CD14-positive monocyte (primary cell): ENCODE measurements at regions not wholly inside any gene's neighbourhood (a gene's known extent, or its start where the extent isn't known, plus 50 kb on each side); places are given as distances from the start of the nearest gene placed in this dataset.

Source experiments
- DNase-seq, 3 donors: peaks; one replicate each; pipeline ENCODE4 v3.0.0-alpha.2; 2011 to 2022
- H2AFZ ChIP-seq: 2 replicates; pipeline ENCODE4 v1.6.0; 2012; ENCODE audit warnings: mild to moderate bottlenecking, low read depth, low read length, inconsistent platforms; ENCODE audit not compliant: insufficient read depth, poor library complexity, severe bottlenecking
- H3K27ac ChIP-seq, 2 donors: 1 replicate in 1 of 2; 2 replicates in 1 of 2; pipeline ENCODE4 v1.5.1; 2012 to 2013; ENCODE audit warnings: low read length in 2 of 2, control low read depth in 1 of 2, inconsistent platforms in 1 of 2, low read depth in 1 of 2, mild to moderate bottlenecking in 1 of 2
- H3K27me3 ChIP-seq, 2 donors: one replicate each; pipeline versions ENCODE4 v1.6.0 to v1.6.1; 2011 to 2013; ENCODE audit warnings: low read length in 2 of 2; ENCODE audit not compliant: control insufficient read depth in 2 of 2, insufficient read depth in 2 of 2
- H3K36me3 ChIP-seq, 2 donors: replicated peaks in 1 of 2; 1 replicate in 1 of 2; 2 replicates in 1 of 2; pipeline versions ENCODE4 v1.5.1 to v1.6.1; 2012 to 2013; ENCODE audit warnings: low read length in 2 of 2, control low read depth in 1 of 2, inconsistent platforms in 1 of 2, mild to moderate bottlenecking in 1 of 2; ENCODE audit not compliant: insufficient read depth in 2 of 2, control insufficient read depth in 1 of 2
- H3K4me1 ChIP-seq, 2 donors: 1 replicate in 1 of 2; 2 replicates in 1 of 2; pipeline versions ENCODE4 v1.5.1 to v1.6.1; 2012 to 2013; ENCODE audit warnings: low read length in 2 of 2, control low read depth in 1 of 2, inconsistent platforms in 1 of 2, mild to moderate bottlenecking in 1 of 2, moderate library complexity in 1 of 2; ENCODE audit not compliant: insufficient read depth in 2 of 2, control insufficient read depth in 1 of 2
- H3K4me2 ChIP-seq: replicated peaks from 2 replicates; pipeline ENCODE3; 2012; ENCODE audit warnings: low read length, moderate library complexity, mild to moderate bottlenecking; ENCODE audit not compliant: poor library complexity, severe bottlenecking; ENCODE audit errors: extremely low read depth
- H3K4me3 ChIP-seq, 3 experiments: fragments of 200-600 bp in 1 of 3; sonication (generic) in 1 of 3; replicated peaks in 1 of 3; 1 replicate in 2 of 3; 2 replicates in 1 of 3; pipeline ENCODE4 v1.5.1; 2011 to 2013; ENCODE audit warnings: low read length in 3 of 3, mild to moderate bottlenecking in 3 of 3, control low read depth in 2 of 3, low read depth in 2 of 3, inconsistent platforms in 1 of 3, moderate library complexity in 1 of 3
- H3K79me2 ChIP-seq: 2 replicates; pipeline ENCODE4 v1.6.0; 2012; ENCODE audit warnings: mild to moderate bottlenecking, control low read depth, inconsistent platforms, low read length, moderate library complexity; ENCODE audit not compliant: insufficient read depth
- H3K9ac ChIP-seq: 2 replicates; pipeline ENCODE4 v1.6.0; 2017; ENCODE audit warnings: low read length, mild to moderate bottlenecking; ENCODE audit not compliant: insufficient read depth, poor library complexity, severe bottlenecking
- H3K9me3 ChIP-seq, 2 donors: replicated peaks in 1 of 2; 1 replicate in 1 of 2; 2 replicates in 1 of 2; pipeline versions ENCODE4 v1.5.1 to v1.6.1; 2012 to 2013; ENCODE audit warnings: low read length in 2 of 2, control low read depth in 1 of 2; ENCODE audit not compliant: control insufficient read depth in 1 of 2, insufficient read depth in 1 of 2
- H4K20me1 ChIP-seq: 2 replicates; pipeline ENCODE4 v1.6.0; 2012; ENCODE audit warnings: mild to moderate bottlenecking, low read length, control low read depth, moderate library complexity; ENCODE audit not compliant: insufficient read depth
- H3K27ac Mint-ChIP-seq, 7 donors: one replicate each; pipeline ENCODE4 v1.8.0; 2020; ENCODE audit warnings: mild to moderate bottlenecking in 7 of 7, mixed read lengths in 7 of 7, moderate library complexity in 6 of 7, inconsistent platforms in 2 of 7
- H3K27me3 Mint-ChIP-seq, 3 donors: one replicate each; pipeline ENCODE4 v1.8.0; 2021 to 2022; ENCODE audit warnings: low read depth in 3 of 3, mild to moderate bottlenecking in 3 of 3, mixed read lengths in 3 of 3, moderate library complexity in 3 of 3, inconsistent platforms in 1 of 3
- H3K36me3 Mint-ChIP-seq, 2 donors: one replicate each; pipeline ENCODE4 v1.8.0; 2020; ENCODE audit warnings: mixed read lengths in 2 of 2, inconsistent platforms in 1 of 2, mild to moderate bottlenecking in 1 of 2
- H3K4me1 Mint-ChIP-seq: one replicate; pipeline ENCODE4 v1.8.0; 2020; ENCODE audit warnings: mild to moderate bottlenecking, mixed read lengths
- H3K4me3 Mint-ChIP-seq, 2 donors: one replicate each; pipeline ENCODE4 v1.8.0; 2020; ENCODE audit warnings: mild to moderate bottlenecking in 2 of 2, mixed read lengths in 2 of 2, moderate library complexity in 1 of 2
- H3K9me3 Mint-ChIP-seq, 7 donors: one replicate each; pipeline ENCODE4 v1.8.0; 2020 to 2022; ENCODE audit warnings: mixed read lengths in 7 of 7, mild to moderate bottlenecking in 6 of 7, moderate library complexity in 6 of 7, inconsistent platforms in 2 of 7
- CTCF ChIP-seq: fragments of 200-600 bp; IDR thresholded peaks from one replicate; pipeline ENCODE4 v1.8.0; 2022; ENCODE audit warnings: antibody characterized with exemption, mild to moderate bottlenecking
- WGBS: methylation state at CpG from one replicate; pipeline ENCODE4 v1.1.5; 2013; ENCODE audit warnings: missing lambda C conversion rate; ENCODE audit not compliant: insufficient coverage; 5-methylcytosine and 5-hydroxymethylcytosine counted together
- intact Hi-C, 2 donors: fragments of 100-400 bp; cut with micrococcal nuclease; formaldehyde crosslinking; loops; one replicate each; pipeline versions ENCODE4 v1.15.0 to v1.15.1; 2023

DNA sequence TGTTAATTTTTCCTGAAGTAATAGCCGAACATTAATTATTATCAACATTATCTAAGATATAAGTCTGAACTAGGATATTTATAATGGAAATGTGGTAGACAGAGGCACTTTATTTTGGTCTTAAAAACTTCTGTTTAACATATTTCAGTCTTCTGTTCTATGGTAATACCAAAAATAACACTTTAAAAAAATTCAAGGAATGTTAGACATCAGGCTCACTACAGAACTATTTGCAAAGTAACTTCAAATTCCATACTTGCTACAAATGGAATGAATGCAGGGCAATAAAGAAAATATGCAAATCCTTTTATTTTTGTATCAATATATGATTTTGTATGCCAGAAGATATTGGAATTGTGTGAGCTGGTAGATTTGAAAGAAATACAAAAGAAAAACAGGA is 345.5 kb upstream of the DSEL start:
- intact Hi-C loops: no loop called here
- Histone ChIP-seq H3K4me1 (no peaks in the 10 kb centered on the region), H3K79me2 (no peaks in the 10 kb centered on the region), H3K4me2 (no peak overlapping the region), H4K20me1 (no peaks in the 10 kb centered on the region), H3K9ac (no peak overlapping the region), H3K4me3 (no peak overlapping the region), H3K36me3 (no peaks in the 10 kb centered on the region), H3K9me3 (no peaks in the 10 kb centered on the region), H2AFZ (no peak overlapping the region), H3K27me3 (no peaks in the 10 kb centered on the region), H3K27ac (no peak overlapping the region)
- WGBS: no CpG with 5 or more reads among the region's 1 CpG
- Mint-ChIP-seq H3K36me3 (no peaks in the 10 kb centered on the region), H3K9me3 (peaks cover 0 to 2% (median 0%) of the 10 kb centered on the region in 7 donors), H3K4me3 (no peak overlapping the region), H3K27ac (no peak overlapping the region), H3K4me1 (no peaks in the 10 kb centered on the region), H3K27me3 (no peaks in the 10 kb centered on the region)
- no peak for TF ChIP-seq CTCF
- no peak for DNase-seq

DNA sequence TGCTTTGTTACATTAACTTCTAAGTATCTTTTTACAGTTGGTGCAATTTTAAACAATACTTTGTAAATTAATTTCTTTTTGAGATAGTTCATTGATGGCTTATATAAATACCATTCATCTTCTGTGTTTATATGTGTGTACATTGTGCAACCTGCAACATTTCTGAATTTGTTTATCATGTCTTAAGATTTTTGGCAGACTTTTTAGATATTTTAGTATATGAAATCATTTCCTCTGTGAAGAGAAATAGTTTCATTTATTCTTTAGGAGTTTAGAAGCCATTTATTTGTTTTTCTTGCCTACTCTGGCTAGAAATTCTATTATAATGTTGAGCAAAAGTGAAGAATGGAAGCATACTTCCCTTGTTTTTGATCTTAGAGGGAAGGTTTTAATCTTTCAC is 337.8 kb upstream of the DSEL start:
- H3K79me2 ChIP-seq: no peaks in the 10 kb centered on the region
- H3K27ac ChIP-seq: no peak overlapping the region
- no peak for TF ChIP-seq CTCF
- H3K4me1 ChIP-seq: no peaks in the 10 kb centered on the region
- no peak overlapping the region for H3K4me3 ChIP-seq
- no peaks in the 10 kb centered on the region for H3K27me3 ChIP-seq
- H3K9me3 ChIP-seq: no peaks in the 10 kb centered on the region
- Mint-ChIP-seq H3K27ac (no peak overlapping the region), H3K9me3 (peaks cover 0 to 3% (median 0%) of the 10 kb centered on the region in 7 donors), H3K4me1 (no peaks in the 10 kb centered on the region), H3K36me3 (no peaks in the 10 kb centered on the region), H3K4me3 (no peak overlapping the region), H3K27me3 (peaks cover 0 to 2% (median 0%) of the 10 kb centered on the region in 3 donors)
- no peak overlapping the region for H3K4me2 ChIP-seq
- no peak for DNase-seq
- H3K9ac ChIP-seq: no peak overlapping the region
- no peak overlapping the region for H2AFZ ChIP-seq
- H3K36me3 ChIP-seq: no peaks in the 10 kb centered on the region
- H4K20me1 ChIP-seq: no peaks in the 10 kb centered on the region
- intact Hi-C loops: no loop called here
